ENCODE measurements at regions not wholly inside any gene's neighbourhood (a gene's known extent, or its start where the extent isn't known, plus 50 kb on each side); places are given as distances from the start of the nearest gene placed in this dataset.

- no peak overlapping the region for H3K9ac ChIP-seq (ENCODE audit: insufficient read length)
- no peak for DNase-seq (ENCODE audit: low read depth, low spot score)
- no peak overlapping the region for H3K27ac ChIP-seq
- H3K9me3 ChIP-seq (ENCODE audit: low read depth, low read length) = no peaks in the 10 kb centered on the region
- no peaks in the 10 kb centered on the region for H3K36me3 ChIP-seq (ENCODE audit: insufficient read depth, low read length)
- H3K4me3 ChIP-seq = no peak overlapping the region
- TF ChIP-seq EZH2 (IDR thresholded peaks at IDR 0.05) (no peak), POLR2AphosphoS5 (IDR thresholded peaks at IDR 0.05; ENCODE audit: borderline replicate concordance, low read depth, low read length) (no peak), FOXP2 (optimal IDR thresholded peaks at IDR 0.05; ENCODE audit: control extremely low read depth, extremely low read length, insufficient read depth) (no peak)
These were observed 248.3 kb upstream of the CIBAR2 start for GRCh38 chr16:85360323-85361277.

GRCh38 chr16:85361441-85362118 lies 249.3 kb upstream of the CIBAR2 start:
- TF ChIP-seq POLR2AphosphoS5 (IDR thresholded peaks at IDR 0.05; ENCODE audit: borderline replicate concordance, low read depth, low read length) (no peak), EZH2 (IDR thresholded peaks at IDR 0.05) (no peak), FOXP2 (optimal IDR thresholded peaks at IDR 0.05; ENCODE audit: control extremely low read depth, extremely low read length, insufficient read depth) (no peak)
- Histone ChIP-seq H3K27ac (no peak overlapping the region), H3K9ac (ENCODE audit: insufficient read length) (no peak overlapping the region), H3K4me3 (no peak overlapping the region), H3K36me3 (ENCODE audit: insufficient read depth, low read length) (no peaks in the 10 kb centered on the region), H3K9me3 (ENCODE audit: low read depth, low read length) (no peaks in the 10 kb centered on the region)
- DNase-seq (ENCODE audit: low read depth, low spot score) = no peak

DNA sequence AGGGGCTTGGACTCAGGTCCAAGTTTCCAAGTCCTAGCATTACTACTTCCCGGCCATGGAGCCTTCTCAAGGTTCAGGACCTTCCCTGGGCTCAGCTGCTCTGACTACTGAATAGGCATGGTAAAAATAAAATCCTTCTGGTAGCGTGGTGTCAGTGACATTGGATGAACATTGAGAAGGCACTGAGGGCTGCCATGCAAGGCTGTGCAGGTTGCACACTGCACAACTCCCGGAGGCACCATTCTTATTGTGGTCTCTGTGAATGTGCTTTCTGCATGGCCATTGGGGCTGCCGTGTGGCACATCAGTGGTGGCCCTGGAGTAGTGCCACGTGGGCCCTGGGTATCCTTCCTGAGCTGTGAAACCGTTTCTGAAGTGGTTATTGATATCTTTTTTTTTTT lies 250.2 kb upstream of the CIBAR2 start:
- TF ChIP-seq FOXP2 (optimal IDR thresholded peaks at IDR 0.05; ENCODE audit: control extremely low read depth, extremely low read length, insufficient read depth) = no peak
- TF ChIP-seq EZH2 (IDR thresholded peaks at IDR 0.05) = no peak
- TF ChIP-seq POLR2AphosphoS5 (IDR thresholded peaks at IDR 0.05; ENCODE audit: borderline replicate concordance, low read depth, low read length) = no peak
- H3K36me3 ChIP-seq (ENCODE audit: insufficient read depth, low read length) = no peaks in the 10 kb centered on the region
- no peak overlapping the region for H3K9ac ChIP-seq (ENCODE audit: insufficient read length)
- no peaks in the 10 kb centered on the region for H3K9me3 ChIP-seq (ENCODE audit: low read depth, low read length)
- no peak for DNase-seq (ENCODE audit: low read depth, low spot score)
- H3K4me3 ChIP-seq = no peak overlapping the region
- H3K27ac ChIP-seq = no peak overlapping the region

DNA sequence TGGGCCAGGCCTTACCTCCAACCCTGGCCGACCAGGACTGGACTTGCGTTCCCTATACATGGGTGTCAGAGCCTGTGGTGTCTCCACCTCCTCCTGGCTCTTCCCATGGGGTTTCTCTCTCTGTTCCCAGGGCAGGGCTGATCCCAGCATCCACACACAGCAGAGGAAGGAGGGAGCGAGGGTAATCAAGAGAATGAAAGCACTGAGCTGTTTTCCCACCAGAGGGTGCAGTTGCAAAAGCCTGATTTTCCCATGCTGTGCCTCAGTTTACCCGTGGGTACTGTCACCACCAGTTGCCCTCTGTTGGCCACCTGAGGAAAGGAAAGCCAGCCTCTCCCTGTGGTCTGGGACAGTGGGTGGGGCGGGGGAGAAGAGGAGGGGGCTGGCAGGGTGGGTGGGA lies 249.7 kb upstream of the GSE1 start:
- TF ChIP-seq FOXP2 (optimal IDR thresholded peaks at IDR 0.05; ENCODE audit: control extremely low read depth, extremely low read length, insufficient read depth) (no peak), EZH2 (IDR thresholded peaks at IDR 0.05) (no peak), POLR2AphosphoS5 (IDR thresholded peaks at IDR 0.05; ENCODE audit: borderline replicate concordance, low read depth, low read length) (no peak)
- no peak overlapping the region for H3K27ac ChIP-seq
- H3K9me3 ChIP-seq (ENCODE audit: low read depth, low read length) = no peaks in the 10 kb centered on the region
- no peaks in the 10 kb centered on the region for H3K36me3 ChIP-seq (ENCODE audit: insufficient read depth, low read length)
- H3K9ac ChIP-seq (ENCODE audit: insufficient read length) = no peak overlapping the region
- no peak for DNase-seq (ENCODE audit: low read depth, low spot score)
- H3K4me3 ChIP-seq = no peak overlapping the region

DNA sequence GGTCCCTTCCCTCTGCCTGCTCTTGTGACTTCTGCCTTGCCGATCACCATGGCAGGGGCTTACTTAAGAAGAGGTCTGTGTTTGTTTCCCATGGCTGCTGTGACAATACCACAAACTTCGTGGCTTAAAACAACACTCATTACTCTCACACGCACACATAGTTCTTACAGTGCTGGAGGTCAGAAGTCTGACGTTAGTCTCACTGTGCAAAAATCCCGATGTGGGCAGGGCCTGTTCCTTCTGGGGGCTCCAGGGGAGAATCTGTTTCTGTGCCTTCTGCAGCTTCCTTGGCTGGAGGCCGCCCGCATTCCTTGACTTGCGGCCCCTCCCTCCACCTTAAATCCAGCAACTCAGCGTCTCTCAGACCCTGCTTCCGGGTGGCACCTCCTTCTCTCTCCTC lies 249.2 kb upstream of the GSE1 start:
- Histone ChIP-seq H3K9ac (ENCODE audit: insufficient read length) (no peak overlapping the region), H3K4me3 (no peak overlapping the region), H3K9me3 (ENCODE audit: low read depth, low read length) (no peaks in the 10 kb centered on the region), H3K36me3 (ENCODE audit: insufficient read depth, low read length) (no peaks in the 10 kb centered on the region), H3K27ac (no peak overlapping the region)
- TF ChIP-seq FOXP2 (optimal IDR thresholded peaks at IDR 0.05; ENCODE audit: control extremely low read depth, extremely low read length, insufficient read depth) = no peak
- no peak for TF ChIP-seq POLR2AphosphoS5 (IDR thresholded peaks at IDR 0.05; ENCODE audit: borderline replicate concordance, low read depth, low read length)
- no peak for TF ChIP-seq EZH2 (IDR thresholded peaks at IDR 0.05)
- no peak for DNase-seq (ENCODE audit: low read depth, low spot score)

DNA sequence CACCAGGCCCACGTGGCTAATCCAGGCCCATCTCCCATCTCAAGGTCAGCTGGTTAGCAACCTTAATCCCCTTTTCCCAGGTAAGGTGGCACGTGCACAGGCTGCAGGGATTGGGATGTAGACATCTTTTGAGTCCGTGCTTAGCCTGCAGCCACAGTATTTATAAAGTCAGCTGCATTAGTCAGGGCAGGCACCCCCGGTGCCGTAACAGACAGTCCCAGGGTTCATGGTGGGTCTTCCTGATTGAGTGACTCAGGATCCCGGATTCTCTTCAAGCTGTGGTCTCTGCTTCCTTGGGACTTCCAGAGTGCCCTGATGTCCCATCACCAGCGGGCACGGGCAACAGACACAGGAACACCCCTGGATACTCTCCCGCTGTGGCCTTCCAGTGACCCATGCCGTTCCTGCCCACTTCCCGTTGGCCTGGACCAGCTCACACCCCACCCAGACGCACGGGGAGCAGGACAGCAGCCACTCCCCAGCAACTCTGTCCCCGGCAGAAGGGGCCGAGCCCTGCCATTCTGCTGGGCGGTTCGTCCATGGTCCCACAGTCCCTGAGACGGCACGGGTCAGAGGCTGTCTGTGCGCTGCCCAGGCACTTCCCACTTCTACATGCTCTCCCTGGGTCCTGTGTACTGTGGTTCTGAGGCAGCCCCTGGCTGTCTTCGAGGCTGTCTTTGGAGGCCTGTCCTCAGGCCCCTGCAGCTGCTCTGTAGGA lies 248.6 kb upstream of the GSE1 start:
- Histone ChIP-seq H3K36me3 (ENCODE audit: insufficient read depth, low read length) (no peaks in the 10 kb centered on the region), H3K9ac (ENCODE audit: insufficient read length) (no peak overlapping the region), H3K9me3 (ENCODE audit: low read depth, low read length) (no peaks in the 10 kb centered on the region), H3K27ac (no peak overlapping the region), H3K4me3 (no peak overlapping the region)
- no peak for DNase-seq (ENCODE audit: low read depth, low spot score)
- TF ChIP-seq FOXP2 (optimal IDR thresholded peaks at IDR 0.05; ENCODE audit: control extremely low read depth, extremely low read length, insufficient read depth) = no peak

DNA sequence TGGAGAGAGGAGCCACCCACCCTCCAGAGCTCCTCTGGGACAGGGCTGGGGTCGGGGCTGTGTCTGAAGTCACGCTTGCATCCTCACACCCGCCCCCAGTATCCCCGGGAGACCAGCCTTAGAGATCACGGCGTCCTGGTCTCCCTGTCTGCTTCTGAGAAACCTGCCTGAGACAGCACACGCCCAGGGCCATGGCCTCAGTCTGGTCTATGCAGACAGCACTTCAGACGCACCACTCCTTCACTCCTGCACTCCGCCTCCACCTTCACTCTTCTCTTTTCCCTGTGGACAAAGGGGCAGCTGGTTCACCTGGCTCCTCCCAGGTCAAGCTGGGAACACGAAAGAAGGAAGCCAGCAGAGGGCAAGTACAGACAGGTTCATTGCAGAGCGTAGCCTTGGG lies 248.0 kb upstream of the GSE1 start:
- TF ChIP-seq EZH2 (IDR thresholded peaks at IDR 0.05) = no peak
- no peak for TF ChIP-seq POLR2AphosphoS5 (IDR thresholded peaks at IDR 0.05; ENCODE audit: borderline replicate concordance, low read depth, low read length)
- no peak for TF ChIP-seq FOXP2 (optimal IDR thresholded peaks at IDR 0.05; ENCODE audit: control extremely low read depth, extremely low read length, insufficient read depth)
- H3K9me3 ChIP-seq (ENCODE audit: low read depth, low read length) = no peaks in the 10 kb centered on the region
- H3K27ac ChIP-seq = no peak overlapping the region
- H3K9ac ChIP-seq (ENCODE audit: insufficient read length) = no peak overlapping the region
- H3K36me3 ChIP-seq (ENCODE audit: insufficient read depth, low read length) = no peaks in the 10 kb centered on the region
- H3K4me3 ChIP-seq = no peak overlapping the region
- DNase-seq (ENCODE audit: low read depth, low spot score) = no peak
